ENCODE measurements at regions not wholly inside any gene's neighbourhood (a gene's known extent, or its start where the extent isn't known, plus 50 kb on each side); places are given as distances from the start of the nearest gene placed in this dataset.

GRCh38 chr15:47184003-47184907, 533.0 kb upstream of the SEMA6D start:
- ChIA-PET POLR2A (no interaction called here), CTCF (no interaction called here)
- BruUV-seq (replicated peaks): no TSS peak
- TF ChIP-seq POLR2AphosphoS5 (IDR thresholded peaks at IDR 0.05; ENCODE audit: low read depth, low read length) (no peak), CTCF (IDR thresholded peaks at IDR 0.05) (no peak), SIN3A (IDR thresholded peaks at IDR 0.05; ENCODE audit: borderline replicate concordance, insufficient read depth, low read depth, low read length) (no peak)
- no peak for DNase-seq (ENCODE audit: low read depth, low spot score)
- Histone ChIP-seq H3K36me3 (ENCODE audit: control insufficient read depth, insufficient read depth, low read length) (no peaks in the 10 kb centered on the region), H3K27me3 (ENCODE audit: control insufficient read depth, insufficient read depth, low read length) (peaks cover 5% of the 10 kb centered on the region; the same call in 1 of the 2 replicates), H3K27ac (ENCODE audit: low read length) (no peak overlapping the region), H3K9me3 (ENCODE audit: control insufficient read depth, insufficient read depth, low read depth, low read length) (no peaks in the 10 kb centered on the region), H3K4me3 (ENCODE audit: low read depth in 2 of 2, low read length in 2 of 2) (peak overlapping the region; percentile 28 to 36), H3K4me1 (ENCODE audit: control insufficient read depth, insufficient read depth, low read length) (no peaks in the 10 kb centered on the region)
- peak; percentile 72 for ATAC-seq
- in situ Hi-C loops (cut with HindIII; ENCODE audit: low pct_unique_long_range_greater_than_20kb, low sequenced_read_pairs): no loop called here
- intact Hi-C loops (cut with micrococcal nuclease; ENCODE audit: unreplicated experiment): loop anchor here (10.0 kb wide), 1 partner anchor 869 kb away; no protein-coding TSS in a partner anchor

- peaks cover 5% of the 10 kb centered on the region; the same call in 1 of the 2 replicates for H3K27me3 ChIP-seq (ENCODE audit: control insufficient read depth, insufficient read depth, low read length)
- peak overlapping the region; percentile 28 to 36 for H3K4me3 ChIP-seq (ENCODE audit: low read depth in 2 of 2, low read length in 2 of 2)
- H3K27ac ChIP-seq (ENCODE audit: low read length): no peak overlapping the region
- TF ChIP-seq POLR2AphosphoS5 (IDR thresholded peaks at IDR 0.05; ENCODE audit: low read depth, low read length) (no peak), REST (IDR thresholded peaks at IDR 0.05; ENCODE audit: insufficient read depth in 1 of 2, low read depth in 2 of 2, low read length in 1 of 2) (no peak), TCF7L2 (IDR thresholded peaks at IDR 0.05; ENCODE audit: low read depth, low read length) (no peak), SIN3A (IDR thresholded peaks at IDR 0.05; ENCODE audit: borderline replicate concordance, insufficient read depth, low read depth, low read length) (no peak), CTCF (IDR thresholded peaks at IDR 0.05) (no peak)
- intact Hi-C loops (cut with micrococcal nuclease; ENCODE audit: unreplicated experiment): loop anchor here (10.0 kb wide), 1 partner anchor 870 kb away; no protein-coding TSS in a partner anchor
- ATAC-seq: no peak
- DNase-seq (ENCODE audit: low read depth, low spot score): no peak
- H3K4me1 ChIP-seq (ENCODE audit: control insufficient read depth, insufficient read depth, low read length): no peaks in the 10 kb centered on the region
- no TSS peak for BruUV-seq (replicated peaks)
- ChIA-PET CTCF (interaction anchor here (1.0 kb wide), 1 partner anchor 10 kb away, joined by 3 read pairs; no protein-coding TSS in a partner anchor), POLR2A (no interaction called here)
- H3K36me3 ChIP-seq (ENCODE audit: control insufficient read depth, insufficient read depth, low read length): no peaks in the 10 kb centered on the region
- H3K9me3 ChIP-seq (ENCODE audit: control insufficient read depth, insufficient read depth, low read depth, low read length): no peaks in the 10 kb centered on the region
- in situ Hi-C loops (cut with HindIII; ENCODE audit: low pct_unique_long_range_greater_than_20kb, low sequenced_read_pairs): no loop called here
Observed at GRCh38 chr15:47184908-47185801, 532.1 kb upstream of the SEMA6D start.
